ENCODE measurements at regions not wholly inside any gene's neighbourhood (a gene's known extent, or its start where the extent isn't known, plus 50 kb on each side); places are given as distances from the start of the nearest gene placed in this dataset.
"Not testable (repeated sequence)": the region's sequence is repeated elsewhere in the genome, so short reads cannot be mapped to it uniquely, and the experiment has no call there.

DNA sequence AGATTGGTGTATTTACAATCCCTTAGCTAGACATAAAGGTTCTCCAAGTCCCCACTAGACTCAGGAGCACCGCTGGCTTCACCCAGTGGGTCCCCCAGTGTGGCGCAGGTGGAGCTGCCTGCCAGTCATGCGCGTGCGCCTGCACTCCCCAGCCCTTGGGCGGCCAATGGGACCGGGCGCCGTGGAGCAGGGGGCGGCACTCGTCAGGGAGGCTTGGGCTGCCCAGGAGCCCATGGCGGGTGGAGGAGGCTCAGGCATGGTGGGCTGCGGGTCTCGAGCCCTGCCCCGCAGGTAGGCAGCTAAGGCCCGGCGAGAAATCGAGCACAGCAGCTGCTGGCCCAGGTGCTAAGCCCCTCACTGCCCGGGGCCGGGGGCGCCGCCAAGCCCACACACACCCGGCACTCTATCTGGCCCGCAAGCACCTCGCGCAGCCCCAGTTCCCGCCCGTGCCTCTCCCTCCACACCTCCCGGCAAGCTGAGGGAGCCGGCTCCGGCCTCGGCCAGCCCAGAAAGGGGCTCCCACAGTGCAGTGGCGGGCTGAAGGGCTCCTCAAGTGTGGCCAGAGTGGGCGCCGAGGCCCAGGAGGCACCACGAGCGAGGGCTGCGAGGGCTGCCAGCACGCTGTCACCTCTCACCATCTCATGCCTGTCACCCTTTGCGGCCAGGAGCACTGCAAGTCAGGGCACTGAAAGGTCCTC, 71.1 kb upstream of the MEF2A start:
- not testable (repeated sequence) for H3K36me3 ChIP-seq (ENCODE audit: control insufficient read depth, low read depth, low read length); H3K4me3 ChIP-seq (ENCODE audit: low read length)

DNA sequence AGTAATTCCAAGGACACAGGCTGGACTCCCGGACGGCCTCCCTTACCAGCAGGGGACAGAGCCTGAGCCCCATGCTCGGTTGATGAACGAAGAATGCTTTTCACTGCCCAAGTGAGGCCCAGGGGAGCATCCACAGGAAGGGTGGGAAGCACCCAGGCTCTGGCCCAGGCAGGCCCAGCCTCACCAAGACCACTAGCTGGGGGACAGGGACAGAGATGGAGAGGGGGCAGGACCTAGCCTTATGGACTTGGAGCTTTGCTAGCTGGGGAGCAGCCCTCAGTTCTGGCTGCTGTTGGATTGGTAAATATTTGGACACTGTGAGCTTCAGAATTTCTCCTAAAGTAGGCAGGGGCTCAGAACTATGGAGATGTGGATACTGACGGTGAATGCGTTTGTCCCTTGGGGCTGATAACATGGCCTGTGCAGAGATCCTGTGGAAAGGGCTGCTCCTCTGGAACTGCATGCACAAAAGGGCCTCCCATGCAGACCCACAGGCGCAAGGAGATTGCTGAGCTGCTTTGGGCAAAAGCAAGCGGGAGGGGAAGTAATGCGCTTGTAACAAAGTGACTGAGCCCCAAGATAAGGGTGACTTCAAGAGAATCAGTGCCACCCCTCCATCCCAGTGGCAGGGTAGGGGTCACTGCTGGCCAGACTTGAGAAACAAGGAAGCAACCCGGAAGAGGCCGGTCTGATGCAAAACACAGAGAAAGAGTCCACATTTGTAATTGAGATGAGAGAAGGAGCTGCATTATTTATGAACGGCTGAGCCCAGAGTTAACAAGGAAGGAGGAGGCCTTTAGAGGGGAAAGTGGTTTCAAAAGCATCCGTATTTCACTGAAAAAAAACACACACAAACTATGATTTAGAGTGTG, 70.1 kb upstream of the MEF2A start:
- H3K27ac ChIP-seq (ENCODE audit: low read length): no peak overlapping the region
- no peaks in the 10 kb centered on the region for H3K27me3 ChIP-seq (ENCODE audit: control insufficient read depth, insufficient read depth, low read length)
- H3K9me3 ChIP-seq (ENCODE audit: control insufficient read depth, low read depth, low read length): no peaks in the 10 kb centered on the region
- H3K4me3 ChIP-seq (ENCODE audit: low read length): no peak overlapping the region
- no peak overlapping the region for H3K9ac ChIP-seq (ENCODE audit: low read length)
- no peaks in the 10 kb centered on the region for H3K36me3 ChIP-seq (ENCODE audit: control insufficient read depth, low read depth, low read length)
- no peaks in the 10 kb centered on the region for H3K4me1 ChIP-seq (ENCODE audit: control insufficient read depth, low read depth, low read length)

More for the DNA sequence above, 71.1 kb upstream of the MEF2A start:
- not testable (repeated sequence) for H3K27me3 ChIP-seq (ENCODE audit: control insufficient read depth, insufficient read depth, low read length); H3K9ac ChIP-seq (ENCODE audit: low read length); H3K27ac ChIP-seq (ENCODE audit: low read length); H3K4me1 ChIP-seq (ENCODE audit: control insufficient read depth, low read depth, low read length); H3K9me3 ChIP-seq (ENCODE audit: control insufficient read depth, low read depth, low read length)

DNA sequence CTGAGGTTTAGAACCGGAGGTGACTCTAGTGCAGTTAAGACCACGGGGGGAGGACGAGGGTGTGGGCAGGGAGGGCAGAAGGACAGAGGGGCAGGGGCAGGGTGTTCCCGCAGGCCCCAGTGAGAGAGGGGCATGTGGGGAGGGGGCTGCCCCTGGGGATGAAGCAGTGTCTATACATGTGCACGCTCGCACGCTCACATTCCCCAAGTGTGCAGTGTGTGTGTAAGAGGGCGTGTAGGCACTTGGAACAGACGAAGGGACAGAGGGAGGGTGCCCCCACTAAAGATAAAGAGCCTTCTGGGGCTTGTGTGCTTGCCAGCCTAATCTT, 69.5 kb upstream of the MEF2A start:
- no peaks in the 10 kb centered on the region for H3K36me3 ChIP-seq (ENCODE audit: control insufficient read depth, low read depth, low read length)
- no peak overlapping the region for H3K4me3 ChIP-seq (ENCODE audit: low read length)
- no peaks in the 10 kb centered on the region for H3K9me3 ChIP-seq (ENCODE audit: control insufficient read depth, low read depth, low read length)
- no peak overlapping the region for H3K27ac ChIP-seq (ENCODE audit: low read length)
- no peaks in the 10 kb centered on the region for H3K4me1 ChIP-seq (ENCODE audit: control insufficient read depth, low read depth, low read length)
- H3K27me3 ChIP-seq (ENCODE audit: control insufficient read depth, insufficient read depth, low read length): no peaks in the 10 kb centered on the region
- no peak overlapping the region for H3K9ac ChIP-seq (ENCODE audit: low read length)

GRCh38 chr15:99502182-99502581, 63.6 kb upstream of the MEF2A start:
- H3K27me3 ChIP-seq (ENCODE audit: control insufficient read depth, insufficient read depth, low read length): no peaks in the 10 kb centered on the region
- H3K27ac ChIP-seq (ENCODE audit: low read length): no peak overlapping the region
- no peaks in the 10 kb centered on the region for H3K9me3 ChIP-seq (ENCODE audit: control insufficient read depth, low read depth, low read length)
- H3K4me1 ChIP-seq (ENCODE audit: control insufficient read depth, low read depth, low read length): no peaks in the 10 kb centered on the region
- no peak overlapping the region for H3K4me3 ChIP-seq (ENCODE audit: low read length)
- H3K36me3 ChIP-seq (ENCODE audit: control insufficient read depth, low read depth, low read length): no peaks in the 10 kb centered on the region
- H3K9ac ChIP-seq (ENCODE audit: low read length): no peak overlapping the region

DNA sequence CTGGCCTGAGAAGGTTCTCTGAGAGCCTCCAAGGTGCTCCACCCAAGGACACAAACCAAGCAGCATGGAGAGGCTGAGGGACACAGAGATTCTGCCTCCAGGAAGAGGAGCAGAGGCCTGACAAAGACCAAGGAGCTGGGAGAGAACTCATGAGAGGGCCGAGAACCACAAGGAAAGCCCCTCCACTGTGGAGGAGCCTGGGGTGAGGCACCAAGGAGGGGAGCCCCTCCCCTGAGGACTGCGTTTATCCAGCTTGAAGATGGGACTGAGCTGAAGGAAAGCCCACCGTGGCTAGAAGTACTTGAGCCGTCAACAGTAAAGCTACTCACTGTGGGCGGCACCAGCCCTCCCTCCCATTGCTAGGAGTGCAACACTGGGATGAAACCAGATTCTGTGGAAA, 63.1 kb upstream of the MEF2A start:
- no peak overlapping the region for H3K9ac ChIP-seq (ENCODE audit: low read length)
- no peak overlapping the region for H3K27ac ChIP-seq (ENCODE audit: low read length)
- no peaks in the 10 kb centered on the region for H3K27me3 ChIP-seq (ENCODE audit: control insufficient read depth, insufficient read depth, low read length)
- no peaks in the 10 kb centered on the region for H3K36me3 ChIP-seq (ENCODE audit: control insufficient read depth, low read depth, low read length)
- H3K9me3 ChIP-seq (ENCODE audit: control insufficient read depth, low read depth, low read length): no peaks in the 10 kb centered on the region
- H3K4me1 ChIP-seq (ENCODE audit: control insufficient read depth, low read depth, low read length): no peaks in the 10 kb centered on the region
- H3K4me3 ChIP-seq (ENCODE audit: low read length): no peak overlapping the region

DNA sequence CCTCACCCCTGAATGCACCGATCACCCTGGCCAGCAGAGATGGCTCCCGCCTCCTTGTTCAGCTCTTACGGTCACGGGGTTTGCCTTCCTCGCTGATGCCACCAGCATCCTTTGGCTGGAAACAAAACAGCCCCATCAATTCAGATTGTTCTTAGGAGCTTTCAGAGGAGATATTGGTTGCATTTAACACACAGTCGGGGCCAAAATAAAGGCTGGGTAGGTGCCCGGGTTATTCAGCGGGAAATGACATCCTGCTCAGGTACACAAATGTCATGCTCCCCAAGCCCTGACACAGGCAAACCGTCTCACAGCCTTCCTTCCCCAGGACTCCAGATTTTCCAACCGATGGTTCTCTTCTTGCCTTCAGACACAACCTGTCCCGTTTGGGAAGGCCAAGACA, 62.4 kb upstream of the MEF2A start:
- H3K4me3 ChIP-seq (ENCODE audit: low read length): no peak overlapping the region
- no peaks in the 10 kb centered on the region for H3K27me3 ChIP-seq (ENCODE audit: control insufficient read depth, insufficient read depth, low read length)
- no peaks in the 10 kb centered on the region for H3K36me3 ChIP-seq (ENCODE audit: control insufficient read depth, low read depth, low read length)
- no peaks in the 10 kb centered on the region for H3K4me1 ChIP-seq (ENCODE audit: control insufficient read depth, low read depth, low read length)
- no peak overlapping the region for H3K27ac ChIP-seq (ENCODE audit: low read length)
- no peaks in the 10 kb centered on the region for H3K9me3 ChIP-seq (ENCODE audit: control insufficient read depth, low read depth, low read length)
- no peak overlapping the region for H3K9ac ChIP-seq (ENCODE audit: low read length)

DNA sequence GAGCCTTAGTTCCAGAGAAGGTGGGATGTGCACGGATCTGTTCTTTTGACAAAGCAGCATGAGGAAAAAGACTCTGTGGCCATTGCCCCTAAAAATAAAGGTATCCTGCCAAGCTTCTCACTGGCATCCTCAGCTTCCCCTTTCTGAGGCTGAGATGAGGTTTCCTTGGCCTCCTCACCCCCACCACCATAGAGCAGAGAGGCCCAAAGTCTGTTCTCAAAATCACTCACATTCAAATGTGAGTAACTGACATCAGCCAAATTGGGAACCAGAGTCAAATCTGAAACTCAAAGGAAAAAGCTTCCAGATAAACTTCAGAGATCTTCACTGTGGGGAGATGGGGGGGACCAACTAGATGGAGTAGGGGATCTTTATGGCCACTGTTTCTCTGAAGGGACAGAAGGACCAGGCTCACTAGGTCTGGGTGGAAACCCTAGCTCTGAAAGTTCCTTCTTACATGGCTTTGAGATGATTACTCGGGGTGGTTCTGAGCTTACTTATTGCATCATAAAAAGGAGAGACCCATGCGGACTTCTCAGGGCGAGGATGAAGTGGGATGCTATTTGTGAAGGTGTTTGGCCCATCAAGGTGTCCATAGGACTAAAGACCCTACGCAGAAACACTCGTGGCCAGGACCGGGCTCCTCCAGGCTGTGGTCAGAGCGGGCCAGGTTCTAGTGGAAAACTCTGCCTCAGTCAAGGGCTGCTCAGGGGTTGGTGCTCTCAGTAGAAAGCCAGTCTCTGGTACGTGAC, 61.5 kb upstream of the MEF2A start:
- no peak overlapping the region for H3K27ac ChIP-seq (ENCODE audit: low read length)
- H3K27me3 ChIP-seq (ENCODE audit: control insufficient read depth, insufficient read depth, low read length): no peaks in the 10 kb centered on the region
- H3K4me1 ChIP-seq (ENCODE audit: control insufficient read depth, low read depth, low read length): no peaks in the 10 kb centered on the region
- no peak overlapping the region for H3K4me3 ChIP-seq (ENCODE audit: low read length)
- no peaks in the 10 kb centered on the region for H3K36me3 ChIP-seq (ENCODE audit: control insufficient read depth, low read depth, low read length)
- H3K9ac ChIP-seq (ENCODE audit: low read length): no peak overlapping the region
- no peaks in the 10 kb centered on the region for H3K9me3 ChIP-seq (ENCODE audit: control insufficient read depth, low read depth, low read length)

GRCh38 chr15:99504823-99505551, 60.8 kb upstream of the MEF2A start:
- no peak overlapping the region for H3K4me3 ChIP-seq (ENCODE audit: low read length)
- H3K4me1 ChIP-seq (ENCODE audit: control insufficient read depth, low read depth, low read length): no peaks in the 10 kb centered on the region
- H3K27ac ChIP-seq (ENCODE audit: low read length): no peak overlapping the region
- no peaks in the 10 kb centered on the region for H3K36me3 ChIP-seq (ENCODE audit: control insufficient read depth, low read depth, low read length)
- H3K9ac ChIP-seq (ENCODE audit: low read length): no peak overlapping the region
- H3K9me3 ChIP-seq (ENCODE audit: control insufficient read depth, low read depth, low read length): no peaks in the 10 kb centered on the region
- H3K27me3 ChIP-seq (ENCODE audit: control insufficient read depth, insufficient read depth, low read length): no peaks in the 10 kb centered on the region

DNA sequence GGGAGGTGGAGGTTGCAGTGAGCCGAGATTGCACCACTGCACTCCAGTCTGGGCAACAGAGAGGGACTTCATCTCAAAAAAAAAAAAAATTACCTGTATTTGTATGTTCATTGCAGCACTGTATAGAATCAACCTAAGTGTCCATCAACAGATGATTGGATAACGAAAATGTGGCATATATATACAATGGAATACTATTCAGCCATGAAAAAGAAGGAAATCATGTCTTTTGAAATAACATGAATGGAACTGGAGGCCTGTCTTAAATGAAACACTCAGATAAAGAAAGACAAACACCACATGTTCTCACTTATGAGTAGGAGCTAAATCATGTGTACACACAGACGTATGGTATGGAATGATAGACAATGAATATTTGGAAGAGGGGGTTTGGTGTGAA, 59.4 kb upstream of the MEF2A start:
- Histone ChIP-seq H3K27me3 (ENCODE audit: control insufficient read depth, insufficient read depth, low read length) (no peaks in the 10 kb centered on the region), H3K27ac (ENCODE audit: low read length) (no peak overlapping the region), H3K9ac (ENCODE audit: low read length) (no peak overlapping the region), H3K36me3 (ENCODE audit: control insufficient read depth, low read depth, low read length) (no peaks in the 10 kb centered on the region), H3K4me3 (ENCODE audit: low read length) (no peak overlapping the region), H3K4me1 (ENCODE audit: control insufficient read depth, low read depth, low read length) (no peaks in the 10 kb centered on the region), H3K9me3 (ENCODE audit: control insufficient read depth, low read depth, low read length) (no peaks in the 10 kb centered on the region)

- Histone ChIP-seq H3K9ac (ENCODE audit: low read length) (no peak overlapping the region), H3K36me3 (ENCODE audit: control insufficient read depth, low read depth, low read length) (no peaks in the 10 kb centered on the region), H3K4me3 (ENCODE audit: low read length) (no peak overlapping the region), H3K4me1 (ENCODE audit: control insufficient read depth, low read depth, low read length) (no peaks in the 10 kb centered on the region), H3K27me3 (ENCODE audit: control insufficient read depth, insufficient read depth, low read length) (no peaks in the 10 kb centered on the region), H3K9me3 (ENCODE audit: control insufficient read depth, low read depth, low read length) (no peaks in the 10 kb centered on the region), H3K27ac (ENCODE audit: low read length) (no peak overlapping the region)
These were observed 58.7 kb upstream of the MEF2A start for GRCh38 chr15:99507016-99507503.

Measured in iPS-18a (cell line).